ENCODE measurements at regions not wholly inside any gene's neighbourhood (a gene's known extent, or its start where the extent isn't known, plus 50 kb on each side); places are given as distances from the start of the nearest gene placed in this dataset.

GRCh38 chr5:28219539-28219938 lies 1181.2 kb upstream of the CDH9 start:
- Histone ChIP-seq H3K4me2 (no peak overlapping the region), H3K9me3 (no peaks in the 10 kb centered on the region), H2AFZ (ENCODE audit: low read depth) (no peak overlapping the region), H3K9ac (no peak overlapping the region), H3K27me3 (ENCODE audit: insufficient read depth) (no peaks in the 10 kb centered on the region), H4K20me1 (ENCODE audit: insufficient read depth) (no peaks in the 10 kb centered on the region), H3K36me3 (replicated peaks in 1 of 2; ENCODE audit: control insufficient read depth in 1 of 2, insufficient read depth in 2 of 2, low read length in 1 of 2) (no peaks in the 10 kb centered on the region), H3K4me1 (ENCODE audit: control insufficient read depth in 1 of 2, insufficient read depth in 2 of 2, low read depth in 1 of 2, low read length in 1 of 2) (no peaks in the 10 kb centered on the region), H3K27ac (ENCODE audit: low read depth in 2 of 2, low read length in 1 of 2) (no peak overlapping the region), H3F3A (replicated peaks; ENCODE audit: insufficient read depth) (no peaks in the 10 kb centered on the region), H3K4me3 (ENCODE audit: low read depth in 2 of 2, low read length in 1 of 2) (no peak overlapping the region), H3K9me2 (no peaks in the 10 kb centered on the region), H3K79me2 (ENCODE audit: insufficient read depth) (no peaks in the 10 kb centered on the region)
- POLR2A ChIA-PET, result no interaction called here
- DNase-seq, result no peak
- TF ChIP-seq GABPA (IDR thresholded peaks at IDR 0.05; ENCODE audit: low read depth) (no peak), MEF2A (IDR thresholded peaks at IDR 0.05; ENCODE audit: borderline replicate concordance, low read depth) (no peak), SIN3A (IDR thresholded peaks at IDR 0.05; ENCODE audit: borderline replicate concordance, low read depth, low read length) (no peak), USF2 (IDR thresholded peaks at IDR 0.05; ENCODE audit: borderline replicate concordance, low read depth, low read length) (no peak), ZBTB33 (IDR thresholded peaks at IDR 0.05; ENCODE audit: borderline replicate concordance, low read depth) (no peak), MXI1 (IDR thresholded peaks at IDR 0.05; ENCODE audit: low read depth, low read length) (no peak), TAF1 (IDR thresholded peaks at IDR 0.05; ENCODE audit: borderline replicate concordance, low read depth, low read length) (no peak), CTCF (IDR thresholded peaks at IDR 0.05) (no peak), RCOR1 (IDR thresholded peaks at IDR 0.05; ENCODE audit: low read length) (no peak), RXRA (IDR thresholded peaks at IDR 0.05; ENCODE audit: borderline replicate concordance, low read depth) (no peak), POLR2AphosphoS5 (IDR thresholded peaks at IDR 0.05; ENCODE audit: low read depth, low read length) (no peak), FOXM1 (IDR thresholded peaks at IDR 0.05; ENCODE audit: low read depth) (no peak), JUND (IDR thresholded peaks at IDR 0.05) (no peak)
- CTCF ChIA-PET, result no interaction called here

GRCh38 chr5:28217695-28218094 lies 1179.3 kb upstream of the CDH9 start:
- H3K27ac ChIP-seq (ENCODE audit: low read depth in 2 of 2, low read length in 1 of 2), result no peak overlapping the region
- no peaks in the 10 kb centered on the region for H3F3A ChIP-seq (replicated peaks; ENCODE audit: insufficient read depth)
- H3K4me2 ChIP-seq, result no peak overlapping the region
- no peak overlapping the region for H3K9ac ChIP-seq
- WGBS (ENCODE audit: low lambda C conversion rate), result 47% methylated on average over 3 of the region's 3 CpGs
- no peak for DNase-seq
- no peaks in the 10 kb centered on the region for H3K36me3 ChIP-seq (replicated peaks in 1 of 2; ENCODE audit: control insufficient read depth in 1 of 2, insufficient read depth in 2 of 2, low read length in 1 of 2)
- H4K20me1 ChIP-seq (ENCODE audit: insufficient read depth), result no peaks in the 10 kb centered on the region
- no peaks in the 10 kb centered on the region for H3K9me3 ChIP-seq
- H3K27me3 ChIP-seq (ENCODE audit: insufficient read depth), result no peaks in the 10 kb centered on the region
- H2AFZ ChIP-seq (ENCODE audit: low read depth), result no peak overlapping the region
- no peaks in the 10 kb centered on the region for H3K9me2 ChIP-seq
- no peaks in the 10 kb centered on the region for H3K4me1 ChIP-seq (ENCODE audit: control insufficient read depth in 1 of 2, insufficient read depth in 2 of 2, low read depth in 1 of 2, low read length in 1 of 2)
- CTCF ChIA-PET, result no interaction called here
- POLR2A ChIA-PET, result no interaction called here
- no peak overlapping the region for H3K4me3 ChIP-seq (ENCODE audit: low read depth in 2 of 2, low read length in 1 of 2)
- H3K79me2 ChIP-seq (ENCODE audit: insufficient read depth), result no peaks in the 10 kb centered on the region
- no peak for TF ChIP-seq GABPA (IDR thresholded peaks at IDR 0.05; ENCODE audit: low read depth)
- TF ChIP-seq EP300 (IDR thresholded peaks at IDR 0.05; ENCODE audit: borderline replicate concordance in 1 of 2, low read depth in 1 of 2, low read length in 1 of 2), result no peak
- no peak for TF ChIP-seq JUND (IDR thresholded peaks at IDR 0.05)
- no peak for TF ChIP-seq NRF1 (IDR thresholded peaks at IDR 0.05; ENCODE audit: low read depth, low read length)
- TF ChIP-seq EZH2phosphoT487 (IDR thresholded peaks at IDR 0.05; ENCODE audit: borderline replicate concordance, low read depth), result no peak
- no peak for TF ChIP-seq TCF12 (IDR thresholded peaks at IDR 0.05)
- TF ChIP-seq RAD21 (IDR thresholded peaks at IDR 0.05; ENCODE audit: low read length), result no peak
- no peak for TF ChIP-seq PBX3 (IDR thresholded peaks at IDR 0.05)
- TF ChIP-seq TEAD4 (IDR thresholded peaks at IDR 0.05; ENCODE audit: borderline replicate concordance, insufficient read depth), result no peak
- TF ChIP-seq USF2 (IDR thresholded peaks at IDR 0.05; ENCODE audit: borderline replicate concordance, low read depth, low read length), result no peak
- no peak for TF ChIP-seq GATA2 (CRISPR knock-in tag; IDR thresholded peaks at IDR 0.05)

Measured in SK-N-SH (cell line).